ELF-1 (cell line): ENCODE measurements at regions not wholly inside any gene's neighbourhood (a gene's known extent, or its start where the extent isn't known, plus 50 kb on each side); places are given as distances from the start of the nearest gene placed in this dataset.

Experiments used
- DNase-seq: peaks from one replicate; pipeline ENCODE4 v3.0.0-alpha.2; 2016; ENCODE audit warnings: low read depth, low spot score

GRCh38 chr14:94995551-94995950 lies 161.8 kb downstream of the DICER1 start:
- no peak for DNase-seq

GRCh38 chr14:94994245-94994644 lies 163.1 kb downstream of the DICER1 start:
- DNase-seq, result no peak

- no peak for DNase-seq
Measured at GRCh38 chr14:94992046-94992445, 165.3 kb downstream of the DICER1 start.

GRCh38 chr14:94989946-94990345 lies 167.4 kb downstream of the DICER1 start:
- no peak for DNase-seq

GRCh38 chr14:94989417-94989816 lies 167.9 kb downstream of the DICER1 start:
- no peak for DNase-seq

- no peak for DNase-seq
Measured at GRCh38 chr14:94987409-94987808, 169.9 kb downstream of the DICER1 start.

- DNase-seq, result no peak
Measured at GRCh38 chr14:94979891-94980290, 177.4 kb downstream of the DICER1 start.

GRCh38 chr14:94977016-94977415 lies 180.3 kb downstream of the DICER1 start:
- DNase-seq, result no peak

GRCh38 chr14:94975366-94975765 lies 182.0 kb downstream of the DICER1 start:
- no peak for DNase-seq

GRCh38 chr14:94974893-94975292 lies 182.4 kb downstream of the DICER1 start:
- DNase-seq, result no peak

GRCh38 chr14:94974422-94974821 lies 182.9 kb downstream of the DICER1 start:
- DNase-seq, result no peak

GRCh38 chr14:94971750-94972149 lies 185.6 kb downstream of the DICER1 start:
- no peak for DNase-seq

GRCh38 chr14:94970941-94971730 lies 186.2 kb downstream of the DICER1 start:
- no peak for DNase-seq

GRCh38 chr14:94969766-94970165 lies 187.6 kb downstream of the DICER1 start:
- DNase-seq, result no peak

GRCh38 chr14:94966868-94967267 lies 190.5 kb downstream of the DICER1 start:
- no peak for DNase-seq

GRCh38 chr14:94966344-94966743 lies 191.0 kb downstream of the DICER1 start:
- DNase-seq, result no peak

- no peak for DNase-seq
Measured at GRCh38 chr14:94965551-94966313, 191.6 kb downstream of the DICER1 start.

- no peak for DNase-seq
Measured at GRCh38 chr14:94964931-94965330, 192.4 kb downstream of the DICER1 start.

GRCh38 chr14:94964181-94964580 lies 193.1 kb downstream of the DICER1 start:
- DNase-seq, result no peak

GRCh38 chr14:94963051-94963450 lies 193.1 kb upstream of the GSC start:
- DNase-seq, result no peak

GRCh38 chr14:94962166-94962575 lies 192.3 kb upstream of the GSC start:
- DNase-seq, result no peak

GRCh38 chr14:94961386-94962165 lies 191.7 kb upstream of the GSC start:
- DNase-seq, result no peak
